CD4-positive, alpha-beta T cell treated with Interleukin-12 subunit alpha and Interleukin-12 subunit beta, for 1 hour (primary cell): ENCODE measurements at regions not wholly inside any gene's neighbourhood (a gene's known extent, or its start where the extent isn't known, plus 50 kb on each side); places are given as distances from the start of the nearest gene placed in this dataset.
"Not testable (repeated sequence)": the region's sequence is repeated elsewhere in the genome, so short reads cannot be mapped to it uniquely, and the experiment has no call there.

Experiments used
- DNase-seq: peaks from one replicate; pipeline ENCODE4 v3.0.0-alpha.2; 2020

GRCh38 chr7:112930787-112931186, 140.6 kb upstream of the TMEM168 start:
- no peak for DNase-seq

- DNase-seq: no peak
These were observed 139.2 kb upstream of the TMEM168 start for GRCh38 chr7:112929421-112929820.

- DNase-seq: no peak
These were observed 135.8 kb upstream of the TMEM168 start for GRCh38 chr7:112926018-112926417.

- DNase-seq: not testable (repeated sequence)
These were observed 132.4 kb upstream of the TMEM168 start for GRCh38 chr7:112922546-112922945.

- DNase-seq: not testable (repeated sequence)
These were observed 126.2 kb upstream of the TMEM168 start for GRCh38 chr7:112916431-112916830.

- no peak for DNase-seq
These were observed 117.9 kb upstream of the TMEM168 start for GRCh38 chr7:112908086-112908485.

GRCh38 chr7:112907658-112908057, 117.5 kb upstream of the TMEM168 start:
- DNase-seq: no peak

- no peak for DNase-seq
These were observed 115.8 kb upstream of the TMEM168 start for GRCh38 chr7:112905950-112906349.

GRCh38 chr7:112905413-112905812, 115.2 kb upstream of the TMEM168 start:
- no peak for DNase-seq

- DNase-seq: peak; percentile 47
These were observed 108.5 kb upstream of the TMEM168 start for GRCh38 chr7:112898432-112899290.

GRCh38 chr7:112897839-112898431, 107.7 kb upstream of the TMEM168 start:
- no peak for DNase-seq

- DNase-seq: no peak
These were observed 105.9 kb upstream of the TMEM168 start for GRCh38 chr7:112896026-112896601.

GRCh38 chr7:112892263-112892662, 102.1 kb upstream of the TMEM168 start:
- DNase-seq: no peak

- no peak for DNase-seq
These were observed 101.5 kb upstream of the TMEM168 start for GRCh38 chr7:112891698-112892097.

GRCh38 chr7:112889834-112890438, 99.7 kb upstream of the TMEM168 start:
- DNase-seq: no peak

- DNase-seq: no peak
These were observed 99.1 kb upstream of the TMEM168 start for GRCh38 chr7:112889268-112889667.

- DNase-seq: no peak
These were observed 98.6 kb upstream of the TMEM168 start for GRCh38 chr7:112888781-112889180.

- DNase-seq: no peak
These were observed 97.8 kb upstream of the TMEM168 start for GRCh38 chr7:112887976-112888375.

GRCh38 chr7:112887337-112887736, 97.1 kb upstream of the TMEM168 start:
- DNase-seq: no peak

GRCh38 chr7:112886208-112886607, 96.0 kb upstream of the TMEM168 start:
- no peak for DNase-seq

GRCh38 chr7:112882991-112883390, 92.8 kb upstream of the TMEM168 start:
- no peak for DNase-seq

- no peak for DNase-seq
These were observed 92.3 kb upstream of the TMEM168 start for GRCh38 chr7:112882511-112882910.

GRCh38 chr7:112882022-112882421, 91.8 kb upstream of the TMEM168 start:
- DNase-seq: no peak
